Peyer's patch (tissue), 4 donors: ENCODE measurements at regions not wholly inside any gene's neighbourhood (a gene's known extent, or its start where the extent isn't known, plus 50 kb on each side); places are given as distances from the start of the nearest gene placed in this dataset.

Experiments used
- DNase-seq, 3 donors: peaks; one replicate each; pipeline ENCODE4 v3.0.0-alpha.2; 2017 to 2019
- H3K27ac ChIP-seq, 4 donors: fragments of 200-600 bp; sonication (generic); one replicate each; pipeline ENCODE4 v1.5.1; 2016 to 2019
- H3K27me3 ChIP-seq, 2 donors: fragments of 200-600 bp; sonication (generic); one replicate each; pipeline ENCODE4 v1.5.1; 2019
- H3K36me3 ChIP-seq, 3 donors: fragments of 200-600 bp; sonication (generic); one replicate each; pipeline ENCODE4 v1.5.1; 2016 to 2019
- H3K4me1 ChIP-seq, 4 donors: fragments of 200-600 bp; sonication (generic); one replicate each; pipeline ENCODE4 v1.5.1; 2016 to 2019
- H3K4me3 ChIP-seq, 4 donors: fragments of 200-600 bp; sonication (generic); 1 replicate in 3 of 4; 2 replicates in 1 of 4; pipeline ENCODE4 v1.5.1; 2016 to 2019; ENCODE audit warnings: mild to moderate bottlenecking in 1 of 4
- H3K9me3 ChIP-seq, 4 donors: fragments of 200-600 bp; sonication (generic); one replicate each; pipeline ENCODE4 v1.5.1; 2016 to 2019; ENCODE audit warnings: mild to moderate bottlenecking in 1 of 4
- CTCF ChIP-seq, 6 experiments: fragments of 450-650 bp in 4 of 6; fragments of 200-600 bp in 2 of 6; sonication (generic) in 1 of 6; IDR thresholded peaks; one replicate each; pipeline ENCODE4 v1.5.1; 2017 to 2019; ENCODE audit warnings: antibody characterized with exemption in 6 of 6, mild to moderate bottlenecking in 3 of 6, moderate library complexity in 1 of 6
- POLR2A ChIP-seq, 2 donors: fragments of 450-650 bp; IDR thresholded peaks; one replicate each; pipeline ENCODE4 v1.5.1; 2017; ENCODE audit warnings: antibody characterized with exemption in 2 of 2, mild to moderate bottlenecking in 2 of 2, moderate library complexity in 2 of 2

GRCh38 chr3:182484682-182485081, 308.6 kb upstream of the ATP11B start:
- Histone ChIP-seq H3K36me3 (no peaks in the 10 kb centered on the region), H3K4me3 (no peak overlapping the region), H3K9me3 (no peaks in the 10 kb centered on the region), H3K4me1 (no peaks in the 10 kb centered on the region), H3K27me3 (no peaks in the 10 kb centered on the region), H3K27ac (no peak overlapping the region)
- TF ChIP-seq POLR2A (IDR thresholded peaks at IDR 0.05) (no peak), CTCF (IDR thresholded peaks at IDR 0.05) (no peak)
- DNase-seq, result no peak

- Histone ChIP-seq H3K27ac (no peak overlapping the region), H3K36me3 (no peaks in the 10 kb centered on the region), H3K9me3 (no peaks in the 10 kb centered on the region), H3K4me3 (no peak overlapping the region), H3K4me1 (no peaks in the 10 kb centered on the region), H3K27me3 (no peaks in the 10 kb centered on the region)
- no peak for DNase-seq
- TF ChIP-seq POLR2A (IDR thresholded peaks at IDR 0.05), result no peak
- no peak for TF ChIP-seq CTCF (IDR thresholded peaks at IDR 0.05)
Observed at GRCh38 chr3:182485301-182485700, 308.0 kb upstream of the ATP11B start.

- H3K4me1 ChIP-seq, result no peaks in the 10 kb centered on the region
- DNase-seq, result no peak
- no peak overlapping the region for H3K4me3 ChIP-seq
- no peak for TF ChIP-seq POLR2A (IDR thresholded peaks at IDR 0.05)
- TF ChIP-seq CTCF (IDR thresholded peaks at IDR 0.05), result no peak
- H3K27ac ChIP-seq, result no peak overlapping the region
- no peaks in the 10 kb centered on the region for H3K36me3 ChIP-seq
- H3K9me3 ChIP-seq, result no peaks in the 10 kb centered on the region
- H3K27me3 ChIP-seq, result no peaks in the 10 kb centered on the region
Observed at GRCh38 chr3:182486463-182486862, 306.8 kb upstream of the ATP11B start.

- Histone ChIP-seq H3K4me1 (no peaks in the 10 kb centered on the region), H3K36me3 (no peaks in the 10 kb centered on the region), H3K9me3 (no peaks in the 10 kb centered on the region), H3K27ac (no peak overlapping the region), H3K27me3 (no peaks in the 10 kb centered on the region), H3K4me3 (no peak overlapping the region)
- no peak for TF ChIP-seq POLR2A (IDR thresholded peaks at IDR 0.05)
- TF ChIP-seq CTCF (IDR thresholded peaks at IDR 0.05), result no peak
- DNase-seq, result no peak
Observed at GRCh38 chr3:182487143-182487542, 306.2 kb upstream of the ATP11B start.

GRCh38 chr3:182487611-182488010, 305.7 kb upstream of the ATP11B start:
- Histone ChIP-seq H3K27ac (no peak overlapping the region), H3K4me3 (no peak overlapping the region), H3K9me3 (no peaks in the 10 kb centered on the region), H3K27me3 (no peaks in the 10 kb centered on the region), H3K36me3 (no peaks in the 10 kb centered on the region), H3K4me1 (no peaks in the 10 kb centered on the region)
- no peak for DNase-seq
- no peak for TF ChIP-seq POLR2A (IDR thresholded peaks at IDR 0.05)
- TF ChIP-seq CTCF (IDR thresholded peaks at IDR 0.05), result no peak
